ENCODE measurements at regions not wholly inside any gene's neighbourhood (a gene's known extent, or its start where the extent isn't known, plus 50 kb on each side); places are given as distances from the start of the nearest gene placed in this dataset.

DNA sequence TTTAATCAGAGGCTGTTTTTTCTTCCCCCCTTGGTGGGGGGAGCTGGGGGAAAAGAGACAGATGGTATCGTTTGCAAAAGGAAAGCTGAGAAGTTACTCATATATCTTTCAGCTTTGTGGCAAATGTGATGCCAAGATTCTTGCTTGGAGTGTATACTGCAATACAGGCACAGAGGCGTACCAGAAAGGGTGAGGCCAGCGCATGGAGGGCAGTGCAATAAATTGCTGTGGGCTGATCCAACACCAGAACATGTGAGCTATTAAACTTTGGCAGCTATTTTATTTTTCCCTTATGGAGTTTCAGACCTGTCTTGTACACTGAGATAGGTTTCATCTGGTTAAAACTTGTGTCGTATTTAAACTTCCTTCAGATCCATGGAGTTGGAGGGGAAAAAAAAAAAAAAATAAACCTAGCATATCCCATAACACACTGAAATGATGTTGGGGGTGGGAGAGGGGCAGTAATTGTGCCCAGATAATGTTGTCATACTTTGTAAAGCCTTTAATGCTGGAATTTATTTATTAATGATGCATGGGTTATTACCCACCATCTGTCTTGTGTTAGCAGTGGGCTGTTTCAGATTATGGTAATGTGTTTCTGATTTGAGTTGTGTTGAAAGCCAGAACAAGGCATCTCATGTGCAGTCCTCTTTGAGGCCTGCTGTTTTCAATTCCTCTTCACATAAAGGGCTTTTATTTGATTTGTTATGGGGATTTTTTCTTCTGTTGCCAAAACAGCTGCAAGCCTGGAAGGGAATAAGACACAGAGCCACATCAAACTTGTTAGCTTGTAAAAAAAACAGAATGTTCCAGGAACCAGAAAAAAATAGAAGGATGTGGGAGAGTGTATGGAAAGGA, 891.3 kb downstream of the TLE1 start:
- TF ChIP-seq, protein P1, sequence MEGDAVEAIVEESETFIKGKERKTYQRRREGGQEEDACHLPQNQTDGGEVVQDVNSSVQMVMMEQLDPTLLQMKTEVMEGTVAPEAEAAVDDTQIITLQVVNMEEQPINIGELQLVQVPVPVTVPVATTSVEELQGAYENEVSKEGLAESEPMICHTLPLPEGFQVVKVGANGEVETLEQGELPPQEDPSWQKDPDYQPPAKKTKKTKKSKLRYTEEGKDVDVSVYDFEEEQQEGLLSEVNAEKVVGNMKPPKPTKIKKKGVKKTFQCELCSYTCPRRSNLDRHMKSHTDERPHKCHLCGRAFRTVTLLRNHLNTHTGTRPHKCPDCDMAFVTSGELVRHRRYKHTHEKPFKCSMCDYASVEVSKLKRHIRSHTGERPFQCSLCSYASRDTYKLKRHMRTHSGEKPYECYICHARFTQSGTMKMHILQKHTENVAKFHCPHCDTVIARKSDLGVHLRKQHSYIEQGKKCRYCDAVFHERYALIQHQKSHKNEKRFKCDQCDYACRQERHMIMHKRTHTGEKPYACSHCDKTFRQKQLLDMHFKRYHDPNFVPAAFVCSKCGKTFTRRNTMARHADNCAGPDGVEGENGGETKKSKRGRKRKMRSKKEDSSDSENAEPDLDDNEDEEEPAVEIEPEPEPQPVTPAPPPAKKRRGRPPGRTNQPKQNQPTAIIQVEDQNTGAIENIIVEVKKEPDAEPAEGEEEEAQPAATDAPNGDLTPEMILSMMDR (IDR thresholded peaks at IDR 0.05): no peak
- TF ChIP-seq POLR2AphosphoS5 (IDR thresholded peaks at IDR 0.05): peak in 1 of 2 donors; percentile 41
- no peak for TF ChIP-seq POLR2A (IDR thresholded peaks at IDR 0.05; ENCODE audit: low read depth)
- 29% methylated on average over 4 of the region's 4 CpGs for WGBS
- Histone ChIP-seq H3K27me3 (no peaks in the 10 kb centered on the region), H3K4me1 (peaks cover 3 to 35% (median 31%) of the 10 kb centered on the region in 4 donors), H3K27ac (replicated peaks in 1 of 4) (peak overlapping the region; percentile 54 to 73 (median 62)), H3K36me3 (no peaks in the 10 kb centered on the region), H3K4me3 (no peak overlapping the region), H3K9me3 (peaks cover 0 to 10% (median 3%) of the 10 kb centered on the region in 4 donors)
- intact Hi-C loops (cut with DNase I): no loop called here
- DNase-seq (ENCODE audit: extremely low spot score): no peak

DNA sequence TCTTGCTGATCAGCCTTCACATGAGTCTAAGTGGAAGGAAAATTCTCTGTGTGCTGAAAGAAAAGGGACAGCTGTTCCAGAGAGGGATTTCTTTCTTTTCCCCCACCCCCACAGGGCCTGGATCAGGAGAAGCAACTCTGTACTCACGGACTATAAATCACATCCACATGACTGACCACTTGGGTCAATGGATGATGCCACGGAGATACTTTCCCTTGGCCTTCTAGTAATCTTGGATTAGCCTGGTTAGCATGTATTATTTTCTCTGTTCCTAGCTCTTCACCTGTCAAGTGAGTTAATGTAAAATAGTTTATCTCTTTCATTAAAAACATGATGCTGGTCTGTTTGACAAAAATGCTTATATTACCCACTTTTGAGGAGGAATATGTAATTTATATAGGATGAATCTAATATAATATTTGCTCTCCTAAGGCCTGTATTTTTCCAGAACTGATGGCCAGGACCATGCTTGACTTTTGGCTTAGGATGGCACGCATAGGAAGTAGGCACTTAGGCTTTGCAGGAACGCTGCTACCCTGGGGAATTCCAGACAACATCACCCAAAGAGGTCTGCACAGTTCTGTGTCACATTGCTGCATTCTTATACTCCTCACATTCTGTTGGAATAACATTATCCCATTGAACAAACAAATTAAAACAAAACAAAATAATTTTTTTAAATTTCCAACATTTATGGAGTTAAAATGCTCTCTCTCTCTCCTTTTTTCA, 892.1 kb downstream of the TLE1 start:
- H3K27ac ChIP-seq (replicated peaks in 1 of 4): peak overlapping the region; percentile 54 to 73 (median 62)
- no peak for DNase-seq (ENCODE audit: extremely low spot score)
- no peak overlapping the region for H3K4me3 ChIP-seq
- H3K4me1 ChIP-seq: peaks cover 3 to 35% (median 32%) of the 10 kb centered on the region in 4 donors
- no peaks in the 10 kb centered on the region for H3K27me3 ChIP-seq
- 55% methylated on average over 4 of the region's 4 CpGs for WGBS
- H3K36me3 ChIP-seq: no peaks in the 10 kb centered on the region
- no peak for TF ChIP-seq POLR2AphosphoS5 (IDR thresholded peaks at IDR 0.05)
- TF ChIP-seq EP300 (IDR thresholded peaks at IDR 0.05): no peak
- TF ChIP-seq, protein P1 (IDR thresholded peaks at IDR 0.05): no peak
- no peak for TF ChIP-seq POLR2A (IDR thresholded peaks at IDR 0.05; ENCODE audit: low read depth)
- intact Hi-C loops (cut with DNase I): no loop called here
- peaks cover 0 to 10% (median 3%) of the 10 kb centered on the region in 4 donors for H3K9me3 ChIP-seq

- no peak for TF ChIP-seq POLR2AphosphoS5 (IDR thresholded peaks at IDR 0.05)
- TF ChIP-seq, protein P1 (IDR thresholded peaks at IDR 0.05): no peak
- no peak for TF ChIP-seq POLR2A (IDR thresholded peaks at IDR 0.05; ENCODE audit: low read depth)
- TF ChIP-seq EP300 (IDR thresholded peaks at IDR 0.05): no peak
- Histone ChIP-seq H3K27me3 (no peaks in the 10 kb centered on the region), H3K27ac (replicated peaks in 1 of 4) (peak overlapping the region in 3 of 4 donors; percentile 17 to 69 (median 54)), H3K36me3 (no peaks in the 10 kb centered on the region), H3K4me1 (peaks cover 3 to 36% (median 34%) of the 10 kb centered on the region in 4 donors), H3K9me3 (peaks cover 0 to 10% (median 3%) of the 10 kb centered on the region in 4 donors), H3K4me3 (no peak overlapping the region)
- WGBS: 58% methylated on average over 7 of the region's 7 CpGs
- DNase-seq (ENCODE audit: extremely low spot score): no peak
- intact Hi-C loops (cut with DNase I): no loop called here
Measured at GRCh38 chr9:80796632-80797031, 892.7 kb downstream of the TLE1 start.

- Histone ChIP-seq H3K27ac (replicated peaks in 1 of 4) (no peak overlapping the region), H3K27me3 (no peaks in the 10 kb centered on the region), H3K36me3 (no peaks in the 10 kb centered on the region), H3K4me3 (no peak overlapping the region), H3K9me3 (no peaks in the 10 kb centered on the region), H3K4me1 (peaks cover 3 to 40% (median 31%) of the 10 kb centered on the region in 4 donors)
- no peak for DNase-seq (ENCODE audit: extremely low spot score)
- WGBS: 85% methylated on average over 5 of the region's 5 CpGs
- TF ChIP-seq POLR2A (IDR thresholded peaks at IDR 0.05; ENCODE audit: low read depth) (no peak), EP300 (IDR thresholded peaks at IDR 0.05) (no peak), POLR2AphosphoS5 (IDR thresholded peaks at IDR 0.05) (no peak)
- TF ChIP-seq, protein P1 (IDR thresholded peaks at IDR 0.05): no peak
- intact Hi-C loops (cut with DNase I): no loop called here
Measured at GRCh38 chr9:80794197-80794596, 895.1 kb downstream of the TLE1 start.
